DOHH2 (cell line): ENCODE measurements at regions not wholly inside any gene's neighbourhood (a gene's known extent, or its start where the extent isn't known, plus 50 kb on each side); places are given as distances from the start of the nearest gene placed in this dataset.

Experiments
- EZH2phosphoT487 ChIP-seq: fragments of 200-600 bp; sonication (generic); IDR thresholded peaks from 2 replicates; pipeline ENCODE4 v1.6.1; 2017; ENCODE audit warnings: borderline replicate concordance, mild to moderate bottlenecking, antibody characterized with exemption, low read length, moderate library complexity, mixed read lengths
- TF ChIP-seq, protein P1 (sequence below): fragments of 200-600 bp; sonication (generic); IDR thresholded peaks from one replicate; pipeline ENCODE4 v1.5.1; 2014; ENCODE audit warnings: antibody characterized with exemption, mild to moderate bottlenecking, low read depth, low read length; ENCODE audit not compliant: poor library complexity, severe bottlenecking

DNA sequence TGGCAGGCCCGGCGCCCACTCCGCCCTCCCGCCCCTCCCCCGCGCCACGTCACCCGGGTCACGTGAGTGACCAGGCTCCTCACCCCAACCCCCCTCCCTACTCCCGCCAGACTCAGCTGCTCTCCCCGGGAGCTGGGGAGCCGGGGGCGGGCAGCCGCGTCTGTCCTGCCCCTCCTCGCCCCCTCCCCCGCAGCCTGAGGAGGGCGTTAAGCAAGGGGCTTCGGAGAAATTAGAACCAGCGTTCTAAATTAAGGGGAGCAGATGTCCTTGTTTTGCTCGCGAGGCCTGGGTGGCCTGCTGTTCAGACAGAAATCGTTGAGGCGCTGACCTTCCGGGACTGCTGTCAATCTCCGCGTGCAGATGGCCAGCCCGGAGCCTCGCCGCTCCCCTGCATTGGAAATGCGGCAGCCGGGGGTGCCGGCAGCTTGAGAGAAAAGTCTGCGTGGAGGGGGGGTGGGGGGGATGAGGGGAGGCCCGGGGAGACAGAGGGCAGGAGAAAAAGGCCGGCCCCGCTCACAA lies 102.2 kb upstream of the ZNF438 start:
- TF ChIP-seq, protein P1, sequence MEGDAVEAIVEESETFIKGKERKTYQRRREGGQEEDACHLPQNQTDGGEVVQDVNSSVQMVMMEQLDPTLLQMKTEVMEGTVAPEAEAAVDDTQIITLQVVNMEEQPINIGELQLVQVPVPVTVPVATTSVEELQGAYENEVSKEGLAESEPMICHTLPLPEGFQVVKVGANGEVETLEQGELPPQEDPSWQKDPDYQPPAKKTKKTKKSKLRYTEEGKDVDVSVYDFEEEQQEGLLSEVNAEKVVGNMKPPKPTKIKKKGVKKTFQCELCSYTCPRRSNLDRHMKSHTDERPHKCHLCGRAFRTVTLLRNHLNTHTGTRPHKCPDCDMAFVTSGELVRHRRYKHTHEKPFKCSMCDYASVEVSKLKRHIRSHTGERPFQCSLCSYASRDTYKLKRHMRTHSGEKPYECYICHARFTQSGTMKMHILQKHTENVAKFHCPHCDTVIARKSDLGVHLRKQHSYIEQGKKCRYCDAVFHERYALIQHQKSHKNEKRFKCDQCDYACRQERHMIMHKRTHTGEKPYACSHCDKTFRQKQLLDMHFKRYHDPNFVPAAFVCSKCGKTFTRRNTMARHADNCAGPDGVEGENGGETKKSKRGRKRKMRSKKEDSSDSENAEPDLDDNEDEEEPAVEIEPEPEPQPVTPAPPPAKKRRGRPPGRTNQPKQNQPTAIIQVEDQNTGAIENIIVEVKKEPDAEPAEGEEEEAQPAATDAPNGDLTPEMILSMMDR, result no peak
- no peak for TF ChIP-seq EZH2phosphoT487
